ENCODE measurements at regions not wholly inside any gene's neighbourhood (a gene's known extent, or its start where the extent isn't known, plus 50 kb on each side); places are given as distances from the start of the nearest gene placed in this dataset.

DNA sequence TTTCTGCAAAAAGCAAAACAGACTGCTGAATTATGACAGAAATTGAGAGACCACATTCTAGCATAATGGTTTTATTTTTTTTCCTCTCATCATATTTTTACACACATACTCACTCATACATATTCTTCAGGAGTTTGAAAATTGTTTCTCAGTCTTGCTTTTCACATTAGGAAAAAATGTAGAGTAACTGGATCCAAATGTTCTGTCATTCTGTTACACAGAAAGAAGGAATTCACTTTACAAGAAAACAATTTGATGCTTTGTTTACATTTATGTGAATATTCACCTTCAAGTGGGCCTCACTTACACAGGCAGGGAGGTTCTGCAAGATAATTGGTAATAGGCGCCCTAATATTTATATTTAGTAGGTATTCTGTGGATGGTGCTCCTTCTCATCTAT is 82.0 kb downstream of the ARL4A start:
- Mint-ChIP-seq H3K9me3 (peaks cover 6% of the 10 kb centered on the region), H3K4me3 (no peak overlapping the region), H3K4me1 (no peaks in the 10 kb centered on the region), H3K27ac (no peak overlapping the region), H3K27me3 (no peaks in the 10 kb centered on the region), H3K36me3 (peaks cover 7% of the 10 kb centered on the region)
- ATAC-seq, result no peak

DNA sequence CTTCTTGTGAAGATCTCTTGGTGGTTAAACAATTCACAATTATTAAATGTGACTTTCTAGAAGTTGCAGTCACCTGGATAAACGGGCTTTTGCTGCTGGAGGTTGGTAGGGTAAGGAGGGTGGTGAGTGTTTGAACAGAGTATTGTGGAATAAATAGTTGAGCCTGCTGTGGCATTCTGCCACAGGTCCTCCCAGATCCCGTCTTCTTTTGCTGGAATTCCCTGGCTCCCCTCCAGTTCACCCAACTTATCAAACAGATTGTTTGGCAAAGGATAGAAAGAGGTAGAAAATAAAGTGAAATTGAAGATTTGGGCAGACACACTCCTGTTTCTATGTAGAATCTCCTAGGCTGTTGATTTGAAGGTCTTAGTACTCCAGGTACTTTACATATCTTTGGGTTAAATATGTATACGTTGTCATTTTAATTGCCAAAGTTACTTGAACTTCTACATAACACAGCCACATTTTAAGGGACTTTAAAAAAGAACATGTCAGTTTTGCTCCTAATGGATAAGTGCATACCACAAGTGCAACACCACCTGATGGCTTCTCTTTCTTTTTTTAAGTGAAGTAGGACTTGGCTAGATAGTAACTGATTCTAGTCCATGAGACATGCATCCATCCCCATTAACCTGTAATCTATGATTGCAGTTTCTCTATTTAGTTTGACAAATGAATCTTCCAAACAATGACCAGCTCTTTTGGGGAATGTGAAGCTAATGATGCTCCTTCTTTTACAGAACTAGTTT is 83.0 kb downstream of the ARL4A start:
- no peak overlapping the region for H3K27ac Mint-ChIP-seq
- no peak for ATAC-seq
- H3K4me3 Mint-ChIP-seq, result no peak overlapping the region
- H3K27me3 Mint-ChIP-seq, result no peaks in the 10 kb centered on the region
- no peaks in the 10 kb centered on the region for H3K4me1 Mint-ChIP-seq
- peaks cover 7% of the 10 kb centered on the region for H3K36me3 Mint-ChIP-seq
- peaks cover 6% of the 10 kb centered on the region for H3K9me3 Mint-ChIP-seq

DNA sequence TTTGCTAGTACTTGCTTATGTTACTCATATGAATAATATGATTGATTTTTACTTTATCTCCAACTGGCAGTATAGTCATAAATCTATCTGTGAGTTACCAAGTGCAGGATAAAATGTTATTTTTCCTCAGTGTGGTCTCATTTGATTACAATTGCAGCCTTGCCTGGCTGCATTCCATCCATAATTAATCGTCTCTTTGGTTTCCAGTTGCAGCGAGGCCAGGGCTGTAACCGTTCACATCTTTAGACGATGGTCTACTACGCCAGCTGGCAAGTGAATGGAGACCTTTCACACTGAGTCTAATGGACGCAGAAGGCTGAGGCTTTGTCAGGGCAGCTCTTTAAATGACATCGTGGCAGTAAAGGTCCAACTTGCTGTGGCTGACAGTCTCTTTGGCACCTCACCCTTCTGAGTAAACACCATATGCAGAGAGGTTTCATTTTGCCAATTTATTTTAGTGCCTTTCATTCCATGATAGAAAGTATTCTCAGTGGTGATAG is 84.0 kb downstream of the ARL4A start:
- Mint-ChIP-seq H3K36me3 (peaks cover 7% of the 10 kb centered on the region), H3K9me3 (peaks cover 6% of the 10 kb centered on the region), H3K4me3 (no peak overlapping the region), H3K4me1 (no peaks in the 10 kb centered on the region), H3K27ac (no peak overlapping the region), H3K27me3 (no peaks in the 10 kb centered on the region)
- ATAC-seq, result no peak

DNA sequence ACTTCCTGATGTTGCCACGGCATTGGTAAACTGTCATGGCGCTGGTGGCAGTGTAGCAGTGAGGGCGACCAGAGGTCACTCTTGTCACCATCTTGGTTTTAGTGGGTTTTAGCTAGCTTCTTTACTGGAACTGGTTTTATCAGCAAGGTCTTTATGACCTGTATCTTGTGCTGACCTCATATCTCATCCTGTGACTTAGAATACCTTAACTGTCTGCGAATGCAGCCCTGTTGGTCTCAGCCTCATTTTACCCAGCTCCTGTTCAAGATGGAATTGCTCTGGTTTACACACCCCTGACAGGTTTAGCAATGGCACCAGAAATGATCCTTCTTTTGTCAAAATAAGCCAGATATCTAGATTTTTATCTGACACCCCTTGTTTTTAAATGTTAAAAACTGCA is 85.3 kb downstream of the ARL4A start:
- Mint-ChIP-seq H3K27me3 (no peaks in the 10 kb centered on the region), H3K4me3 (no peak overlapping the region), H3K9me3 (peaks cover 6% of the 10 kb centered on the region), H3K36me3 (peaks cover 7% of the 10 kb centered on the region), H3K27ac (no peak overlapping the region), H3K4me1 (no peaks in the 10 kb centered on the region)
- ATAC-seq, result no peak

DNA sequence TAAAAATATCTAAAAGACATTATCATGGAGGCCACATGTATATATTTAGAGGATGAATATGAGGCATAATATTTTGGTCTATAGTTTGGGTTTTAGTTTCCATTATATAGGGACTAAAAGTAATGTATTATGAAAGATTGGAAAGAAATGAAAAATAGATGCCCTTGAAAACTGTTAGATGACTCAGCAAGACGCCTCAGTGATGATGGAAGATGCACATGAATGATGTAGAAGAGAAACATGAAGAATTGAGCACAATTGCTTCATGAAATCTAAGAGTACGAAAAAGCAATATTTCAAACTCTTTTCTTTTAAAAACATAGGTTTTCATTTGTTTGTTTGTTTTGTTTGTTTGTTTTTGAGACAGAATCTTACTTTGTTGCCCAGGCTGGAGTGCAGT is 89.8 kb downstream of the ARL4A start:
- no peaks in the 10 kb centered on the region for H3K27me3 Mint-ChIP-seq
- H3K9me3 Mint-ChIP-seq, result peaks cover 6% of the 10 kb centered on the region
- H3K36me3 Mint-ChIP-seq, result peaks cover 7% of the 10 kb centered on the region
- H3K4me1 Mint-ChIP-seq, result no peaks in the 10 kb centered on the region
- H3K27ac Mint-ChIP-seq, result no peak overlapping the region
- no peak overlapping the region for H3K4me3 Mint-ChIP-seq
- no peak for ATAC-seq

DNA sequence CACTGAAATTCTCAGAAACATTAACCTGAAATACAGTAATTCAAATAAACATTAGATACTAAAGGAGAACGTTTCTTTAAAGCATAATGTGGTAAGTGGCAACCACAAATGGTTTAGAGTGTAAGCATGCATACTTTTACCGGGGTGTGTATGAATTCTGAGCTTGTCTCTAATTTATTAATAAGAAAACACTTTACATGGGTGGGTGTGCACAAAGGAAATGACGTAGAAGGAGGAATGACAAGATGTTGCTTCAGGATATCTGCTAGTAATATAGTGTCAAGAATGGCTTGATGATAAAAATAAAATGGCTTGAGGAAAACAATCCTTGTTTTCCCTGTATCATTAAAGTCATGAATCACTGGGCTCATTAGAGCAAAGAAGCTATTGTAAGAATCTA is 92.5 kb downstream of the ARL4A start:
- no peak for ATAC-seq
- Mint-ChIP-seq H3K9me3 (no peaks in the 10 kb centered on the region), H3K4me3 (no peak overlapping the region), H3K4me1 (no peaks in the 10 kb centered on the region), H3K27ac (no peak overlapping the region), H3K27me3 (no peaks in the 10 kb centered on the region), H3K36me3 (no peaks in the 10 kb centered on the region)

DNA sequence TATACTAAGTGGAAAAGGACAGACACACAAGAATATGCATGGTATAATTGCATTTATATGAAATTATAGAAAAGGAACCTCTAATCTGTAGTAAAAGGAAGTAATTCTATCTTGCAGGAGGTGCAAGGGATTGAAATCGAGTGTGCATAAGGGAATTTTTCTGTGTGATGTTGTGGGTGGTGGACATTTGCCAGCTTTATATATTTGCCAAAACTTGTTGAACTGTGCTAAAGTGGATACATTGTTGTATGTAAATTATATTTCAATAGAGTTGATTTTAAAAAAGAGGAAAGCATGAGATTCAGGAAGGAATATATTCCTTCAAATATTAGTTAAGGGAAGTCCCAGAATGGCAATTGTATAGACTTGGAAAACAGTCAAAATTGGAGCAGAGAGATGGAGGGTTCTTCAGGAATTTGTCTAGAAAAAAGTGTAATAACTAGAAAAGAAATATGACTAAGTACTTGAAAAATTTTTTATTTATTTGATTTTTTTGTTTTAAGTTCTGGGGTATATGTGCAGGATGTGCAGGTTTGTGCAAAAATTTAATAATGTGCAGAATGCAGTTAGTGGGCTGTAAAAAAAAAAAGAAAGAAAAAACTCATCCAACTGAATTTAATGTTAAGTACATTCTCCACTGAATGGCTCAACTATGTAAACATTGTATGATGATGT is 96.1 kb downstream of the ARL4A start:
- H3K4me3 Mint-ChIP-seq, result no peak overlapping the region
- H3K4me1 Mint-ChIP-seq, result no peaks in the 10 kb centered on the region
- no peaks in the 10 kb centered on the region for H3K9me3 Mint-ChIP-seq
- H3K27ac Mint-ChIP-seq, result no peak overlapping the region
- H3K36me3 Mint-ChIP-seq, result no peaks in the 10 kb centered on the region
- ATAC-seq, result no peak
- H3K27me3 Mint-ChIP-seq, result no peaks in the 10 kb centered on the region

DNA sequence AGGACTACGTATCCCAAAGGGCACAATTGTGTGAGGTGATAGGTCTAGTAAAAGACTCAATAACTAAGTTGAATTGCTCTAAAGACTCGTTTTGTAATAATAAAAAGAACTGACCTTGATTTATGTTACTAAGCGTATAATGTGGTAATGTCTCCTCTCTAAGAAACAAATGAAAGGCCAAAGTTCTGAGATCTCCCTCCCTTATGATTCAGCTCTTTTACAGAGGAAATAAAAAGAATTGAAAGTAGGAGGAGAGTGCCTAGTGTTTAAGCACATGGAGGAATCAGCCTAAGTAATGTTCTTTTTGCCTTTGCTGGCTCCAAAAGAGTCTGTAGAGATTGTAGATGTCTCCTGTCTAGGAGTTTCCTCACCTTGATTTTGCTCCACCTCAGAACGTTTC is 98.0 kb downstream of the ARL4A start:
- no peak overlapping the region for H3K27ac Mint-ChIP-seq
- no peak for ATAC-seq
- H3K9me3 Mint-ChIP-seq, result no peaks in the 10 kb centered on the region
- no peaks in the 10 kb centered on the region for H3K27me3 Mint-ChIP-seq
- no peak overlapping the region for H3K4me3 Mint-ChIP-seq
- no peaks in the 10 kb centered on the region for H3K36me3 Mint-ChIP-seq
- H3K4me1 Mint-ChIP-seq, result no peaks in the 10 kb centered on the region

DNA sequence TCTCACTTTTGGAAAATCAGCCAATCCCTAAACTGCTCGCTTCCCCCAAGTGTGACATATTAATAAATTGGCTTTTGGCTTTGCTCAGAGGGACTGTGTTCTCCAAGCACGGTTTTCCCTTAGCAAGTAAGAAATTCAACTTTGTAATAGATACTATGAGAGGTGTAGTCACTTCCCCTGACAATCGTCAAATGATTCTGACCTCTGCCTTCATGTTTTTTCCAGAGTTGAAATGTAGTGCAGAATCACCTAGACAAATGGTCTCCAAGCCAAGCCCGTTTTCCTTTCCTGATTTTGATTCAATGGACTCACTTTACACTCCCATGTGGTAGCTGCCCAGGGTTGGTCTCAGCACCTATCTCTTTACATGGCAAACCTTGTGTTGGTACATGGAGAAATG is 99.1 kb downstream of the ARL4A start:
- H3K4me1 Mint-ChIP-seq, result no peaks in the 10 kb centered on the region
- no peaks in the 10 kb centered on the region for H3K9me3 Mint-ChIP-seq
- H3K27ac Mint-ChIP-seq, result no peak overlapping the region
- no peaks in the 10 kb centered on the region for H3K27me3 Mint-ChIP-seq
- no peaks in the 10 kb centered on the region for H3K36me3 Mint-ChIP-seq
- H3K4me3 Mint-ChIP-seq, result no peak overlapping the region
- ATAC-seq, result no peak

DNA sequence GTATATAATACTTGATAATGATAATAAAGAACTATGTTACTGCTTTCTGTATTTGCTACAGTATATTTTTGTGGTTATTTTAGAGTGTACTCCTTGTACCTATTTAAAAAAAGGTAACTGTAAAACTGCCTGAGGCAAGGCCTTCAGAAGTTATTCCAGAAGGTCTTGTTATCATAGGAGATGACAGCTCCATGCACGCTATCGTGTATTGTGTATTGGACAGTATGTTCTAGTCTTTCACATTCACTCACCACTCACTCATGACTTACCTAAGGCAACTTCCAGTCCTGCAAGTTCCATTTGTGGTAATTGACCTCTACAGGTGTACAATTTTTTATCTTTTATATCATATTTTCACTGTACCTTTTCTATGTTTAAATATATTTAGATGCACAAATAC is 100.7 kb downstream of the ARL4A start:
- Mint-ChIP-seq H3K36me3 (no peaks in the 10 kb centered on the region), H3K27me3 (no peaks in the 10 kb centered on the region), H3K4me3 (no peak overlapping the region), H3K27ac (no peak overlapping the region), H3K4me1 (no peaks in the 10 kb centered on the region), H3K9me3 (no peaks in the 10 kb centered on the region)
- ATAC-seq, result no peak

DNA sequence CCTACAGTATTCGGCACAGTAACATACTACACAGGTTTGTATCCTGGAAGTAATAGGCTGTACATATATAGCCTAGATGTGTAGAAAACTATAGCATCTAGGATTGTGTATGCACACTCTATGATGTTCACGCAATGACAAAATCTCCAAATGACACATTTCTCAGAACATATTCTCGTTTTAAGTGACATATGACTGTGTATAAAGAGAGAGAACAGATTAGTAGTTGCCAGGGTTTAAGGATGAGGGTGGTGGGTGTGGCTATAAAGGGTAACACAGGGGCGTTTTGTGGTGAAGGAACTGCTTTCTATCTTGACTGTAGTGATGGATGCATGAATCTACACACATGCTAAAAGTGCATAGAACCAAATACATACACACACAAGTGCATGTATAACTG is 101.2 kb downstream of the ARL4A start:
- Mint-ChIP-seq H3K4me3 (no peak overlapping the region), H3K4me1 (no peaks in the 10 kb centered on the region), H3K9me3 (no peaks in the 10 kb centered on the region), H3K36me3 (no peaks in the 10 kb centered on the region), H3K27me3 (no peaks in the 10 kb centered on the region), H3K27ac (no peak overlapping the region)
- no peak for ATAC-seq

DNA sequence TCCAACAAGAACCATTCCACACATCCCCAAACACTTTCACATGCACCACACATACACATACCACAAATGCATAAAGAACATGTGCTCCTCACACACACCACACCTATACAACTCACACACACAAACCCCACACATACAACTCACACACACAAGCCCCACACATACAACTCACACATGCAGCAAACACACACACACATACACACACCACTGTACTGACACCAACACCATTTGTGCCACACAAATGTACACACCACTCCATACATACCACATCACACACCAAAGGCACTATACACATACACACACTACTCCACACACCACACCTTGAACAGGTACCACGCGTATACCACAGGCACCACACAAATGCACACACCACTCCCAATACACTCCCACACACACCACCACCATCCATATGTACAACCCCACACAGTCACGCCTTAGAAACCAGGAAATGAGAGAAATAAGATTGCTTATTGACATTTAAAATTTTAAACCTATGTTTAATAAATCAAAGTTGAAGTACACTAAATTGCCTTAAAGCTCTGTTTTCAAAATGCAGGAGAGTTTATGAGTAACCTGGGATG is 107.4 kb downstream of the ARL4A start:
- Mint-ChIP-seq H3K4me3 (no peak overlapping the region), H3K27ac (no peak overlapping the region), H3K4me1 (no peaks in the 10 kb centered on the region), H3K9me3 (no peaks in the 10 kb centered on the region), H3K27me3 (no peaks in the 10 kb centered on the region), H3K36me3 (no peaks in the 10 kb centered on the region)
- no peak for ATAC-seq

DNA sequence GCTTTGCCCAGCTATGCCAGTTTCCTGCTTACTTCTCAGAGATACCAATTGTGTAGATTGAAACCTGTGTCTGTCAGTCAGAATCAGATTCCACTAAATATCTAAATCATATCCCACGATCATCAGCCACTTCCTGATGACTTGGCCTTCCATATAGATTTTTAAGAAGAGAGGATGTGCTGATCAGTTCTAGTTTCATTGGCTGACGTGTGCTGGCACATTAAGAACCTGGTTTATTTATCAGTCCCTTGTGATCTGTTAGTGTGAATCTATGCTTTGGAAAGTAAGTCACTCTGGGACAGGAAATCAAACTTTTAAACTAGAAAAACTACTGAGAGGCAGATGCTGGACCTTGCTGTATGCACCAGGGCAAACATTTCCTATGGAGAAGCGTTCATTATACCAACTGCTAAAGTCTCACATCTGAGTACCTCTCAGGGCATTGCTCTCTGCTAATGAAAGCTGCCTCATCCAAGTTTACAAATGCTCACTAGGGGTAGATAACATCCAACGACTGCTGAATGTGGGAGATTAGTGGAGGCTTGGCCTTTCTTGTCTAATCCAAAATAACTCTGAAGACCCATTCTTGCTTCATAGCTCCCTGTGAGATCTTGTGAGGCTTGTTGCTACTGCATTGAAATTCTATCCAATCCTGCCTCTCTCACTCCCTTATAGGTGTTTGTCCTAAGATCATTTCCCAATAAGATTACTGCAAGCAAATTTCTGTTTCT is 109.1 kb downstream of the ARL4A start:
- H3K27me3 Mint-ChIP-seq, result no peaks in the 10 kb centered on the region
- H3K4me1 Mint-ChIP-seq, result no peaks in the 10 kb centered on the region
- ATAC-seq, result no peak
- no peak overlapping the region for H3K27ac Mint-ChIP-seq
- H3K36me3 Mint-ChIP-seq, result no peaks in the 10 kb centered on the region
- no peaks in the 10 kb centered on the region for H3K9me3 Mint-ChIP-seq
- no peak overlapping the region for H3K4me3 Mint-ChIP-seq

DNA sequence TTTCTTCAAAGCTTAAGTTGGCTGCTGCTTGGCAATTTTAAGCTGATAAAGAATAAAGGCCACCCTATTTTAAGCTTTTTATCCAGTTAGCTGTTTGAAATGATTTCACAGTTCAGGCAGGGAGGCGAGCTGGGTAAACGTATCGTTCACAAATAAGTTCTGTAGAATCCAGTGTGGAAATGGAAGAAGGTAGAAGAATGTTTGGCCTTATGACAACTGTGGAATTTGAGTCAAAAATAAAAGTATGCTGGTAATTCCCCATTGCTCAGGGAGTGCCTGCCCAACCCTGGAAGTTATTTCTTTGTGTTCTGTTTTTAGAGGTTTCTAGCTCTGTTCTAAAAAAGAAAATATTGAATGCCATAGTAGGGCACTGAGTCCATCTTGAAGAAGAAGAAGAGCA is 113.1 kb downstream of the ARL4A start:
- Mint-ChIP-seq H3K4me1 (no peaks in the 10 kb centered on the region), H3K4me3 (no peak overlapping the region), H3K27me3 (no peaks in the 10 kb centered on the region), H3K9me3 (no peaks in the 10 kb centered on the region), H3K36me3 (no peaks in the 10 kb centered on the region), H3K27ac (no peak overlapping the region)
- ATAC-seq, result no peak

DNA sequence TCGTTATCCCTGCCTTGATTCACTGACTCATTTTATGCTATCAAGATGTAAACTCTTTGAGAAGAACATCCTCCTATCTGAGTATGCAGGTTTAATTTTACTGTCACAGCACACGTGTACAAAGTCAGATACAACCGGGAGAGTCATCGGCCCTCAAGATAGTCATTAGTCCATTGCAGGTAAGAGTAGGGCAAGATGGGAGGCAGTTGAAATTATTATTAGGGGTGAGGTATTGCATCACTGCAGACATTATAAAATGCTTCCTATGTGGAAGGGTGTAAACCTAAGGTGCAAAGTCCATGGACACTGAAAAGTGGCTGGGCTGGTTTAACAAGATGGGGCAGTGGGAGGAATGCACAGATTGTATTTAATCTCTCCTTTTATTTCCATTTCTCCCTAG is 113.7 kb downstream of the ARL4A start:
- ATAC-seq, result no peak
- H3K27me3 Mint-ChIP-seq, result no peaks in the 10 kb centered on the region
- H3K9me3 Mint-ChIP-seq, result no peaks in the 10 kb centered on the region
- H3K4me1 Mint-ChIP-seq, result no peaks in the 10 kb centered on the region
- H3K27ac Mint-ChIP-seq, result no peak overlapping the region
- no peak overlapping the region for H3K4me3 Mint-ChIP-seq
- no peaks in the 10 kb centered on the region for H3K36me3 Mint-ChIP-seq
